ENCODE measurements at regions not wholly inside any gene's neighbourhood (a gene's known extent, or its start where the extent isn't known, plus 50 kb on each side); places are given as distances from the start of the nearest gene placed in this dataset.

DNA sequence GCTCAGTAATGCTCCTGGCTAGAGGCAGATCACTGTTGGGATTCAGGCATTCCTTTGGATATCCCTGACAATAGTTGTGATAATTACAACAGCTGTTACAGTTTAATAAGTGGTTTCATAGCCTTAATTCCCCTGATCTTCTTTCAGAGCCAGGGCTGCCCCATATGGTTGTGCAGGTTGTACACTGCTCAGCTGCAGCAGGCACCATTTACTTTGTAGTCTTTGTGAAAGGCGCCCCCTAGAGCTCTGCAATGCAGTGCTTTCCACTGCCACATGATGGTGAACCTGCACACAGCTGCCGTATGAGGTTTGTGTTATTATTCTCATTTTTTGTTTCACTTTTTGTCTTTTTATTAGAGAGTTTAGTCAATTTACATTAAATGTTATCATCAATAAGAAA lies 239.1 kb downstream of the KCNS3 start (continued):
- TF ChIP-seq JUNB (IDR thresholded peaks at IDR 0.05) (no peak), NFXL1 (IDR thresholded peaks at IDR 0.05; ENCODE audit: borderline replicate concordance) (no peak), HCFC1 (IDR thresholded peaks at IDR 0.05; ENCODE audit: low read length) (no peak), TAF1 (IDR thresholded peaks at IDR 0.05; ENCODE audit: borderline replicate concordance, low read depth, low read length) (no peak), POU2F2 (IDR thresholded peaks at IDR 0.05; ENCODE audit: borderline replicate concordance, low read depth, low read length) (no peak), RFX5 (IDR thresholded peaks at IDR 0.05; ENCODE audit: low read depth, low read length) (no peak), SMC3 (IDR thresholded peaks at IDR 0.05; ENCODE audit: borderline replicate concordance, low read length) (0 out of 2 replicates have a peak, but pooled peaks have one; percentile 28), MYB (IDR thresholded peaks at IDR 0.05; ENCODE audit: borderline replicate concordance, low read depth, low read length) (no peak)
- TF ChIP-seq, protein P1, sequence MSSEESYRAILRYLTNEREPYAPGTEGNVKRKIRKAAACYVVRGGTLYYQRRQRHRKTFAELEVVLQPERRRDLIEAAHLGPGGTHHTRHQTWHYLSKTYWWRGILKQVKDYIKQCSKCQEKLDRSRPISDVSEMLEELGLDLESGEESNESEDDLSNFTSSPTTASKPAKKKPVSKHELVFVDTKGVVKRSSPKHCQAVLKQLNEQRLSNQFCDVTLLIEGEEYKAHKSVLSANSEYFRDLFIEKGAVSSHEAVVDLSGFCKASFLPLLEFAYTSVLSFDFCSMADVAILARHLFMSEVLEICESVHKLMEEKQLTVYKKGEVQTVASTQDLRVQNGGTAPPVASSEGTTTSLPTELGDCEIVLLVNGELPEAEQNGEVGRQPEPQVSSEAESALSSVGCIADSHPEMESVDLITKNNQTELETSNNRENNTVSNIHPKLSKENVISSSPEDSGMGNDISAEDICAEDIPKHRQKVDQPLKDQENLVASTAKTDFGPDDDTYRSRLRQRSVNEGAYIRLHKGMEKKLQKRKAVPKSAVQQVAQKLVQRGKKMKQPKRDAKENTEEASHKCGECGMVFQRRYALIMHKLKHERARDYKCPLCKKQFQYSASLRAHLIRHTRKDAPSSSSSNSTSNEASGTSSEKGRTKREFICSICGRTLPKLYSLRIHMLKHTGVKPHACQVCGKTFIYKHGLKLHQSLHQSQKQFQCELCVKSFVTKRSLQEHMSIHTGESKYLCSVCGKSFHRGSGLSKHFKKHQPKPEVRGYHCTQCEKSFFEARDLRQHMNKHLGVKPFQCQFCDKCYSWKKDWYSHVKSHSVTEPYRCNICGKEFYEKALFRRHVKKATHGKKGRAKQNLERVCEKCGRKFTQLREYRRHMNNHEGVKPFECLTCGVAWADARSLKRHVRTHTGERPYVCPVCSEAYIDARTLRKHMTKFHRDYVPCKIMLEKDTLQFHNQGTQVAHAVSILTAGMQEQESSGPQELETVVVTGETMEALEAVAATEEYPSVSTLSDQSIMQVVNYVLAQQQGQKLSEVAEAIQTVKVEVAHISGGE (CRISPR knock-in tag; IDR thresholded peaks at IDR 0.05) = no peak
- TF ChIP-seq, protein P2, sequence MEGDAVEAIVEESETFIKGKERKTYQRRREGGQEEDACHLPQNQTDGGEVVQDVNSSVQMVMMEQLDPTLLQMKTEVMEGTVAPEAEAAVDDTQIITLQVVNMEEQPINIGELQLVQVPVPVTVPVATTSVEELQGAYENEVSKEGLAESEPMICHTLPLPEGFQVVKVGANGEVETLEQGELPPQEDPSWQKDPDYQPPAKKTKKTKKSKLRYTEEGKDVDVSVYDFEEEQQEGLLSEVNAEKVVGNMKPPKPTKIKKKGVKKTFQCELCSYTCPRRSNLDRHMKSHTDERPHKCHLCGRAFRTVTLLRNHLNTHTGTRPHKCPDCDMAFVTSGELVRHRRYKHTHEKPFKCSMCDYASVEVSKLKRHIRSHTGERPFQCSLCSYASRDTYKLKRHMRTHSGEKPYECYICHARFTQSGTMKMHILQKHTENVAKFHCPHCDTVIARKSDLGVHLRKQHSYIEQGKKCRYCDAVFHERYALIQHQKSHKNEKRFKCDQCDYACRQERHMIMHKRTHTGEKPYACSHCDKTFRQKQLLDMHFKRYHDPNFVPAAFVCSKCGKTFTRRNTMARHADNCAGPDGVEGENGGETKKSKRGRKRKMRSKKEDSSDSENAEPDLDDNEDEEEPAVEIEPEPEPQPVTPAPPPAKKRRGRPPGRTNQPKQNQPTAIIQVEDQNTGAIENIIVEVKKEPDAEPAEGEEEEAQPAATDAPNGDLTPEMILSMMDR (IDR thresholded peaks at IDR 0.05 in 2 of 3, conservative IDR thresholded peaks at IDR 0.05 in 1 of 3; ENCODE audit: control insufficient read depth in 2 of 3, extremely low read depth in 1 of 3, insufficient read depth in 1 of 3, low read depth in 3 of 3, low read length in 3 of 3) = peak; percentile 52 to 64 (median 54); a peak in 5 of 6 replicates
- TF ChIP-seq, protein P3, sequence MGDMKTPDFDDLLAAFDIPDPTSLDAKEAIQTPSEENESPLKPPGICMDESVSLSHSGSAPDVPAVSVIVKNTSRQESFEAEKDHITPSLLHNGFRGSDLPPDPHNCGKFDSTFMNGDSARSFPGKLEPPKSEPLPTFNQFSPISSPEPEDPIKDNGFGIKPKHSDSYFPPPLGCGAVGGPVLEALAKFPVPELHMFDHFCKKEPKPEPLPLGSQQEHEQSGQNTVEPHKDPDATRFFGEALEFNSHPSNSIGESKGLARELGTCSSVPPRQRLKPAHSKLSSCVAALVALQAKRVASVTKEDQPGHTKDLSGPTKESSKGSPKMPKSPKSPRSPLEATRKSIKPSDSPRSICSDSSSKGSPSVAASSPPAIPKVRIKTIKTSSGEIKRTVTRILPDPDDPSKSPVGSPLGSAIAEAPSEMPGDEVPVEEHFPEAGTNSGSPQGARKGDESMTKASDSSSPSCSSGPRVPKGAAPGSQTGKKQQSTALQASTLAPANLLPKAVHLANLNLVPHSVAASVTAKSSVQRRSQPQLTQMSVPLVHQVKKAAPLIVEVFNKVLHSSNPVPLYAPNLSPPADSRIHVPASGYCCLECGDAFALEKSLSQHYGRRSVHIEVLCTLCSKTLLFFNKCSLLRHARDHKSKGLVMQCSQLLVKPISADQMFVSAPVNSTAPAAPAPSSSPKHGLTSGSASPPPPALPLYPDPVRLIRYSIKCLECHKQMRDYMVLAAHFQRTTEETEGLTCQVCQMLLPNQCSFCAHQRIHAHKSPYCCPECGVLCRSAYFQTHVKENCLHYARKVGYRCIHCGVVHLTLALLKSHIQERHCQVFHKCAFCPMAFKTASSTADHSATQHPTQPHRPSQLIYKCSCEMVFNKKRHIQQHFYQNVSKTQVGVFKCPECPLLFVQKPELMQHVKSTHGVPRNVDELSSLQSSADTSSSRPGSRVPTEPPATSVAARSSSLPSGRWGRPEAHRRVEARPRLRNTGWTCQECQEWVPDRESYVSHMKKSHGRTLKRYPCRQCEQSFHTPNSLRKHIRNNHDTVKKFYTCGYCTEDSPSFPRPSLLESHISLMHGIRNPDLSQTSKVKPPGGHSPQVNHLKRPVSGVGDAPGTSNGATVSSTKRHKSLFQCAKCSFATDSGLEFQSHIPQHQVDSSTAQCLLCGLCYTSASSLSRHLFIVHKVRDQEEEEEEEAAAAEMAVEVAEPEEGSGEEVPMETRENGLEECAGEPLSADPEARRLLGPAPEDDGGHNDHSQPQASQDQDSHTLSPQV (IDR thresholded peaks at IDR 0.05) = no peak
